HEK293T (cell line): ENCODE measurements at regions not wholly inside any gene's neighbourhood (a gene's known extent, or its start where the extent isn't known, plus 50 kb on each side); places are given as distances from the start of the nearest gene placed in this dataset.

Experiments used
- FOXM1 ChIP-seq: fragments of 450-650 bp; IDR thresholded peaks from 2 replicates; pipeline ENCODE4 v1.6.1; 2017; ENCODE audit warnings: mild to moderate bottlenecking, borderline replicate concordance
- TARDBP ChIP-seq: fragments of 450-650 bp; IDR thresholded peaks from 2 replicates; pipeline ENCODE4 v1.6.1; 2016

- TF ChIP-seq TARDBP (no peak), FOXM1 (no peak)
Observed at GRCh38 chr6:11869672-11870340, 91.2 kb upstream of the ADTRP start.
